ENCODE measurements at regions not wholly inside any gene's neighbourhood (a gene's known extent, or its start where the extent isn't known, plus 50 kb on each side); places are given as distances from the start of the nearest gene placed in this dataset.

DNA sequence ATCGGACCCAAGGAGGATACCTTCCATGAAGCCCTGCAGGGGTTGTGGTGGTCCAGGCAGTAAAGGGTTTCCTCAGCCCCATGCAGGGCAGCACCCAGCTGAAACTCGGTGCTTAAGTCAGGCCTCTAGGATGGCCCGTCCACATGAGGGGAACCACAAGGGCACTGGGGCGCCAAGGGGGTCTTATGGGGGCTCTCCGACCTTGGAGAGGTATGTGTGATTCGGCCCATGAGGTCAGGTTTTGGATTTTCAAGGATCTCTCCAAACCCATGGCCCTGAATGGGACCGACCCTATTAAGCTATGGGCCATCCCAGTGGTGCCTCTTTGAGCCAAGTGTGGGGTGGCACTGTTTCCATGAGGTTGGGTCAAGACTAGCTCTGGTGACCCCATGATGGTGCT is 233.3 kb downstream of the SNRPN start:
- POLR2A ChIA-PET: no interaction called here
- FAIRE-seq (no peak), ATAC-seq (no peak), DNase-seq (ENCODE audit: extremely low read depth in 1 of 4, low spot score in 3 of 4) (no peak)
- Histone ChIP-seq H3K4me2 (ENCODE audit: insufficient read depth, low read length) (no peak overlapping the region), H3K36me3 (ENCODE audit: control insufficient read depth, insufficient read depth, low read length) (no peaks in the 10 kb centered on the region), H3K9me3 (replicated peaks; ENCODE audit: control insufficient read depth, insufficient read depth, low read depth, low read length) (no peaks in the 10 kb centered on the region), H3K27me3 (ENCODE audit: control insufficient read depth in 2 of 2, insufficient read depth in 2 of 2, low read length in 2 of 2) (no peaks in the 10 kb centered on the region), H3K4me3 (no peak overlapping the region), H3K79me2 (ENCODE audit: control insufficient read depth, insufficient read depth, low read length) (no peaks in the 10 kb centered on the region), H4K20me1 (replicated peaks; ENCODE audit: control insufficient read depth, insufficient read depth, low read length) (no peaks in the 10 kb centered on the region), H2AFZ (ENCODE audit: low read depth, low read length) (no peak overlapping the region), H3K4me1 (replicated peaks in 1 of 2; ENCODE audit: control insufficient read depth in 2 of 2, insufficient read depth in 2 of 2, low read length in 2 of 2) (no peaks in the 10 kb centered on the region), H3K9ac (ENCODE audit: insufficient read depth in 1 of 2, low read depth in 2 of 2, low read length in 2 of 2) (no peak overlapping the region), H3K9me1 (ENCODE audit: control insufficient read depth, insufficient read depth, low read length) (no peaks in the 10 kb centered on the region), H3K27ac (ENCODE audit: extremely low read depth, low read depth, low read length) (no peak overlapping the region)
- intact Hi-C loops (cut with micrococcal nuclease): no loop called here
- CTCF ChIA-PET (ENCODE audit: low intra/inter-chr PET ratio): no interaction called here
- in situ Hi-C loops (cut with MboI): no loop called here
- no TSS peak for BruUV-seq (replicated peaks)
- WGBS (ENCODE audit: insufficient coverage, low coverage, missing lambda C conversion rate): 1% methylated on average over 7 of the region's 7 CpGs
- TF ChIP-seq TAF7 (tag; IDR thresholded peaks at IDR 0.05) (no peak), DACH1 (IDR thresholded peaks at IDR 0.05; ENCODE audit: partially characterized antibody) (no peak), ASH1L (IDR thresholded peaks at IDR 0.05; ENCODE audit: borderline replicate concordance, low read depth, partially characterized antibody) (no peak), ZNF316 (IDR thresholded peaks at IDR 0.05) (no peak), MYBL2 (IDR thresholded peaks at IDR 0.05; ENCODE audit: low read depth) (no peak), MYBL2 (CRISPR knock-in tag; IDR thresholded peaks at IDR 0.05; ENCODE audit: borderline replicate concordance) (no peak), NRF1 (conservative IDR thresholded peaks at IDR 0.05 in 1 of 2, IDR thresholded peaks at IDR 0.05 in 1 of 2) (no peak), MEIS2 (IDR thresholded peaks at IDR 0.05; ENCODE audit: partially characterized antibody) (no peak), NCOA4 (IDR thresholded peaks at IDR 0.05; ENCODE audit: partially characterized antibody) (no peak), TARDBP (IDR thresholded peaks at IDR 0.05) (no peak), ZNF57 (CRISPR knock-in tag; IDR thresholded peaks at IDR 0.05) (no peak), ELF2 (CRISPR knock-in tag; IDR thresholded peaks at IDR 0.05) (no peak), NFYB (IDR thresholded peaks at IDR 0.05; ENCODE audit: extremely low read depth, insufficient read length) (no peak)
- TF ChIP-seq, protein P1, sequence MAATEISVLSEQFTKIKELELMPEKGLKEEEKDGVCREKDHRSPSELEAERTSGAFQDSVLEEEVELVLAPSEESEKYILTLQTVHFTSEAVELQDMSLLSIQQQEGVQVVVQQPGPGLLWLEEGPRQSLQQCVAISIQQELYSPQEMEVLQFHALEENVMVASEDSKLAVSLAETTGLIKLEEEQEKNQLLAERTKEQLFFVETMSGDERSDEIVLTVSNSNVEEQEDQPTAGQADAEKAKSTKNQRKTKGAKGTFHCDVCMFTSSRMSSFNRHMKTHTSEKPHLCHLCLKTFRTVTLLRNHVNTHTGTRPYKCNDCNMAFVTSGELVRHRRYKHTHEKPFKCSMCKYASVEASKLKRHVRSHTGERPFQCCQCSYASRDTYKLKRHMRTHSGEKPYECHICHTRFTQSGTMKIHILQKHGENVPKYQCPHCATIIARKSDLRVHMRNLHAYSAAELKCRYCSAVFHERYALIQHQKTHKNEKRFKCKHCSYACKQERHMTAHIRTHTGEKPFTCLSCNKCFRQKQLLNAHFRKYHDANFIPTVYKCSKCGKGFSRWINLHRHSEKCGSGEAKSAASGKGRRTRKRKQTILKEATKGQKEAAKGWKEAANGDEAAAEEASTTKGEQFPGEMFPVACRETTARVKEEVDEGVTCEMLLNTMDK (IDR thresholded peaks at IDR 0.05; ENCODE audit: borderline replicate concordance, insufficient read depth, low read depth, low read length, poor library complexity, severe bottlenecking): no peak
- TF ChIP-seq, protein P2, sequence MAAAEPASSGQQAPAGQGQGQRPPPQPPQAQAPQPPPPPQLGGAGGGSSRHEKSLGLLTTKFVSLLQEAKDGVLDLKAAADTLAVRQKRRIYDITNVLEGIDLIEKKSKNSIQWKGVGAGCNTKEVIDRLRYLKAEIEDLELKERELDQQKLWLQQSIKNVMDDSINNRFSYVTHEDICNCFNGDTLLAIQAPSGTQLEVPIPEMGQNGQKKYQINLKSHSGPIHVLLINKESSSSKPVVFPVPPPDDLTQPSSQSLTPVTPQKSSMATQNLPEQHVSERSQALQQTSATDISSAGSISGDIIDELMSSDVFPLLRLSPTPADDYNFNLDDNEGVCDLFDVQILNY (CRISPR knock-in tag; IDR thresholded peaks at IDR 0.05): no peak
- TF ChIP-seq, protein P3, sequence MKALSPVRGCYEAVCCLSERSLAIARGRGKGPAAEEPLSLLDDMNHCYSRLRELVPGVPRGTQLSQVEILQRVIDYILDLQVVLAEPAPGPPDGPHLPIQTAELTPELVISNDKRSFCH (CRISPR knock-in tag; IDR thresholded peaks at IDR 0.05): no peak
- TF ChIP-seq, protein P3 (tag; IDR thresholded peaks at IDR 0.05): no peak
- TF ChIP-seq, protein P4, sequence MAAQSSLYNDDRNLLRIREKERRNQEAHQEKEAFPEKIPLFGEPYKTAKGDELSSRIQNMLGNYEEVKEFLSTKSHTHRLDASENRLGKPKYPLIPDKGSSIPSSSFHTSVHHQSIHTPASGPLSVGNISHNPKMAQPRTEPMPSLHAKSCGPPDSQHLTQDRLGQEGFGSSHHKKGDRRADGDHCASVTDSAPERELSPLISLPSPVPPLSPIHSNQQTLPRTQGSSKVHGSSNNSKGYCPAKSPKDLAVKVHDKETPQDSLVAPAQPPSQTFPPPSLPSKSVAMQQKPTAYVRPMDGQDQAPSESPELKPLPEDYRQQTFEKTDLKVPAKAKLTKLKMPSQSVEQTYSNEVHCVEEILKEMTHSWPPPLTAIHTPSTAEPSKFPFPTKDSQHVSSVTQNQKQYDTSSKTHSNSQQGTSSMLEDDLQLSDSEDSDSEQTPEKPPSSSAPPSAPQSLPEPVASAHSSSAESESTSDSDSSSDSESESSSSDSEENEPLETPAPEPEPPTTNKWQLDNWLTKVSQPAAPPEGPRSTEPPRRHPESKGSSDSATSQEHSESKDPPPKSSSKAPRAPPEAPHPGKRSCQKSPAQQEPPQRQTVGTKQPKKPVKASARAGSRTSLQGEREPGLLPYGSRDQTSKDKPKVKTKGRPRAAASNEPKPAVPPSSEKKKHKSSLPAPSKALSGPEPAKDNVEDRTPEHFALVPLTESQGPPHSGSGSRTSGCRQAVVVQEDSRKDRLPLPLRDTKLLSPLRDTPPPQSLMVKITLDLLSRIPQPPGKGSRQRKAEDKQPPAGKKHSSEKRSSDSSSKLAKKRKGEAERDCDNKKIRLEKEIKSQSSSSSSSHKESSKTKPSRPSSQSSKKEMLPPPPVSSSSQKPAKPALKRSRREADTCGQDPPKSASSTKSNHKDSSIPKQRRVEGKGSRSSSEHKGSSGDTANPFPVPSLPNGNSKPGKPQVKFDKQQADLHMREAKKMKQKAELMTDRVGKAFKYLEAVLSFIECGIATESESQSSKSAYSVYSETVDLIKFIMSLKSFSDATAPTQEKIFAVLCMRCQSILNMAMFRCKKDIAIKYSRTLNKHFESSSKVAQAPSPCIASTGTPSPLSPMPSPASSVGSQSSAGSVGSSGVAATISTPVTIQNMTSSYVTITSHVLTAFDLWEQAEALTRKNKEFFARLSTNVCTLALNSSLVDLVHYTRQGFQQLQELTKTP (IDR thresholded peaks at IDR 0.05; ENCODE audit: low read depth in 1 of 2, partially characterized antibody in 2 of 2): no peak
